Left cardiac atrium (tissue), 4 donors: ENCODE measurements at regions not wholly inside any gene's neighbourhood (a gene's known extent, or its start where the extent isn't known, plus 50 kb on each side); places are given as distances from the start of the nearest gene placed in this dataset.
"Not testable (repeated sequence)": the region's sequence is repeated elsewhere in the genome, so short reads cannot be mapped to it uniquely, and the experiment has no call there.

ENCODE experiments used
- ATAC-seq, 2 donors: fragments of 200-7000 bp; cut with Tn5 transposase; one replicate each; pipeline ENCODE4 v1.9.1; 2020; ENCODE audit warnings: mild to moderate bottlenecking in 2 of 2, moderate library complexity in 2 of 2
- DNase-seq: peaks from one replicate; pipeline ENCODE4 v3.0.0-alpha.2; 2020
- intact Hi-C, 2 donors: fragments of 100-400 bp; cut with DNase I; formaldehyde crosslinking; loops; one replicate each; pipeline versions ENCODE4 v1.14.1 to v1.15.1; 2022 to 2023
- donor health status: DM: no; HTN: yes; CAD: no.
- donor health status: DM: no; HTN: yes; CAD: no; lungs with severe emphysema.
- donor health status: DM: yes; HTN: yes; CAD: no.
- donor health status: Dilated cardiomyopathy.

GRCh38 chr12:92987362-92987761 is 58.3 kb upstream of the EEA1 start:
- intact Hi-C loops: loop anchor here (2.0 to 10.0 kb wide), 4 partner anchors 407 to 1115 kb away; no protein-coding TSS in a partner anchor
- DNase-seq: no peak

GRCh38 chr12:92987846-92988621 is 58.9 kb upstream of the EEA1 start:
- DNase-seq: no peak
- ATAC-seq: peak; percentile 59 to 64
- intact Hi-C loops: loop anchor here (1.0 to 10.0 kb wide), 5 partner anchors 139 to 1114 kb away; no protein-coding TSS in a partner anchor

More at GRCh38 chr12:92987362-92987761, 58.3 kb upstream of the EEA1 start:
- ATAC-seq: peak; percentile 87 to 91

- intact Hi-C loops: loop anchor here (1.0 to 10.0 kb wide), 4 partner anchors 139 to 1114 kb away; no protein-coding TSS in a partner anchor
- DNase-seq (no peak), ATAC-seq (peak in 1 of 2 donors; percentile 14)
These were observed 59.6 kb upstream of the EEA1 start for GRCh38 chr12:92988622-92989130.

DNA sequence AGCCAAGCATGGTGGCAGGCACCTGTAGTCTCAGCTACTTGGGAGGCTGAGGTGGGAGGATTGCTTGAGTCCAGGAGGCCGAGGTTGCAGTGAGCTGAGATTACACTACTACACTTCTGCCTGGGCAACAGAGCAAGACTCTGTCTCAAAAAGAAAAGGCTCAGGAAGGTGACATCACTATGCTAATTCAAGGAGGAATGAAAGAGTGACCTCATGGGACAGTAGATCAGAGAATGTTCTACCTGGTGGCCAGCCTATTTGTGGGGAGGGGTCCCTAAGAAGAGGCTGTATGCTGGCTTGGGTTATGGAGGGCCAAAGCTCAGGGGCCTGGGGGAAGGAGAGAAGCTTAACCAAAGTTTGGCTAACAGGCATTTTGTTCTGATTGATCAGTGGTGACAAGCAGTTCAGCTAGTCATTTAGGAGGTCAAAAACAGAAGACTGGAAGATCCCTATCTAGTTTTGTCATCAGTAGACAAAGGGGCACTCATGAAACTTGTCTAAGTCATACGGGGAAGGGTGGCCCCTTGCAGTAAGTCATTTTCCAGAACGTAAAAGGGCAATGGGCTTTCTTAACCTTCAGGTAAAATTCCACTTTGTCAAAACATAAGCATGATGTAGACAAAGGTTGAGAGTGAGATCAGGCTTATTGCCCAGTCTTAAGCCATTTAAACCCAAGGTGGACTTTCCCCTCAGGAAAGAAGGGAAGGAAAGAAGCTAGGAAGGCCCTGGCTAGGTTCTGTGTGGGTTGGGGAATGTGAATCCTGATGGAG is 60.8 kb upstream of the EEA1 start:
- intact Hi-C loops: loop anchor here (5.0 to 10.0 kb wide), 3 partner anchors 405 to 1112 kb away; no protein-coding TSS in a partner anchor
- no peak for DNase-seq
- ATAC-seq: no peak

GRCh38 chr12:92991134-92991533 is 62.0 kb upstream of the EEA1 start:
- no peak for DNase-seq
- no peak for ATAC-seq
- intact Hi-C loops: no loop called here

- intact Hi-C loops: no loop called here
- DNase-seq (no peak), ATAC-seq (no peak)
These were observed 62.9 kb upstream of the EEA1 start for GRCh38 chr12:92992041-92992440.

DNA sequence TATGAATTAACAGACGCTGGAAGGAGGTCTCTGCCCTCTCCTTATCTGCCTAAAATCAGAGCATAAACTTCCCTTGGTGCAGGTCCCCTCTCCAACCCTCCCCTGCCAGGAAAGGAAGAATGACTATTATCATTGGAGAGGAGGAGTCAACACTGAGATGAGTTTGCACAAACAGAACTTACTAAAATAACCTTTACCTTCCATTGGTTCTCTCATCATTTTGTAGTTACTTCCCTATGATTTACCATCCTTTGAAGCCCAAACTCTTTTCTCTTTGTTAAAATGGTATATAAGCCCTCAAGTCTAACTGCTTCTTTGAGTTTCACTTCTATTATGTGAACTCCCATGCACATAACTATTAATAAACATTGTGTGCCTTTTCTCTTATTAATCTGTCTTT is 64.2 kb upstream of the EEA1 start:
- ATAC-seq (no peak), DNase-seq (no peak)
- intact Hi-C loops: no loop called here

GRCh38 chr12:92995258-92995903 is 66.3 kb upstream of the EEA1 start:
- ATAC-seq: no peak
- intact Hi-C loops: no loop called here
- DNase-seq: no peak

GRCh38 chr12:93000026-93000425 is 70.9 kb upstream of the EEA1 start:
- DNase-seq: no peak
- no peak for ATAC-seq
- intact Hi-C loops: no loop called here

DNA sequence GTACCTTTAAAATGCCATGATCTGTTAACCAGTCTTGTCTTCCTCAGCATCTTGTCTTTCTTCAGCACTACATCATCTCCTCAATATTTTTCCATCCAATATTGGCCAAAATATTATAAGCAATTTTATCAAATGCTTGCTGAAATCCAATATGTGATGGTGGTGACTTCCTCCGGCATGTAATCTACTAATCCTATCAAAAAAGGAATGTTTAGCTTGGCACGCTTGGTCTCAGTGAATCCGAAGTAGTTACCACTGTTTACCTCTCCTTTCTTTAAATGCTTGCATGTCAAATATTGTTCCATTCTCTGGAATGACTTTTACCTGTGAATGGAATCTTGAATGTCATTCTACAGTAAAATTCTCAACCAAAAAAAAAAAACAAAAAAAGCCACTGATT is 72.3 kb upstream of the EEA1 start:
- intact Hi-C loops: no loop called here
- DNase-seq (no peak), ATAC-seq (no peak)

GRCh38 chr12:93002293-93003054 is 73.4 kb upstream of the EEA1 start:
- peak; percentile 46 for DNase-seq
- intact Hi-C loops: no loop called here

DNA sequence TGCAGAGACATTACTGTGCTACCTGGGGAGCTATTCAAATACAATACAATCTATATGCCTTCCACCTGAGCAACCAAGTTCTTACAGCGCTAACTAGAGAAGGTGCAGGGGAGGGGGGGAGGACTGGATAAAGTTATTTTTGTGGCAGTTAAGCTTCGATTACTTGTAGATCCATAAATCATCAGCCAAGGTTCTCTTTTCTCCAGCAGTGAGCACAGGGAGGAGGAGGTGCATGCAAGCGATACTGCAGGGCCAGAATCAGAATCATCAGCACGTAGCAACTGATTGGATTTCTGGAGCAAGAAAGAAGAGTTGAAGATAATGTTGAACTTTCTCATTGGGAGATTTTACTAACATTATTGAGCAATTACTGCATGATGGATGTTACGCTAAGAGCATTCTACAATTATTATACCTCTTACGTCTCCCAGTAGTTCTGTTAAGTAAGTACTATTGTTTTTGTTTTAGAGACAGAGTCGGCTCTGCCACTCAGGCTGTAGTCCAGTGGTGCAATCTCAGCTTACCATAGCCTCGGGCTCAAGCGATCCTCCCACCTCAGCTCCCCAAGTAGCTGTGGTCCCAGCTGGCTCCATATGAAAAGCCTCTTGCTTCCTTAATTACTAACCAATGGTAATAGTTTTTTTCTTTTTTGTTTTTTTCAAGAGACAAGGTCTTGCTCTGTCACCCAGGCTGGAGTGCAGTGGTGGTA is 74.6 kb upstream of the EEA1 start:
- intact Hi-C loops: no loop called here

More at GRCh38 chr12:93002293-93003054, 73.4 kb upstream of the EEA1 start:
- peak; percentile 61 to 81 for ATAC-seq

GRCh38 chr12:93005928-93006392 is 76.9 kb upstream of the EEA1 start:
- intact Hi-C loops: no loop called here
- no peak for ATAC-seq
- DNase-seq: no peak

More for the DNA sequence above, 74.6 kb upstream of the EEA1 start:
- ATAC-seq (no peak), DNase-seq (no peak)

DNA sequence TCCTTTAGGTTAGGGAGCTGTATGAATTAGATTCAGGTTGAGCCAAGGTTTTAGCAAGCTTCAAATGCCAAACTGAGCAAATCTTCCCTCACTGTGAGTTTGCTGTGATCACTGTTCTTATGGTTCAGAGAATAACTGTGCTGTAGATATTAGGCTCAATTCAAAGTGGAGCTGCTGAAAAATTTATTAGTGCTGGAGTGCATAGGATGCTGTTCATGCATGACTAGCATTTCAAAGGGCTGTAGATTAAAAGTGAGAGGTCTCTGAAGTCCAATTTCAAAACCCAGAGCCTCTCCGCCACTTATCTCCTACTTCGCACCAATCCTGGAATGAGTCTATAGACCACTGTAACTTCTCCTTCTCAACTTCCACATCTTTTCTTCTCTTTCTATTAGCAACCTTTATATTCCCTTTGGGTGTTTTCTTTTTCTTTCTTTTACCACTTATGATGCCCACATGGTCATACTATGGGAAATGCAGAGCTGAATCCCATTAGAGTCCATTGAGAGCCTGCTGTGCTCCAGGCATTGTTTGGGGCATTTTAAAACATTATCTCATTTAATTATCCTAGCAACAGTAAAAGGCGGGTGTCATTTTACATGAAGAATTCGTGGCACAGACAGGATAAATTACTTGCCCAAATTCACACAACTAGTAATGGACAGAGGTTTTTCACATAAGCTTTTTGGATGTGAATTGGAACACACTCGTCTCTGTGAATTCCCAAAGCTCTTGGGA is 77.5 kb upstream of the EEA1 start:
- no peak for ATAC-seq
- intact Hi-C loops: no loop called here
- no peak for DNase-seq

DNA sequence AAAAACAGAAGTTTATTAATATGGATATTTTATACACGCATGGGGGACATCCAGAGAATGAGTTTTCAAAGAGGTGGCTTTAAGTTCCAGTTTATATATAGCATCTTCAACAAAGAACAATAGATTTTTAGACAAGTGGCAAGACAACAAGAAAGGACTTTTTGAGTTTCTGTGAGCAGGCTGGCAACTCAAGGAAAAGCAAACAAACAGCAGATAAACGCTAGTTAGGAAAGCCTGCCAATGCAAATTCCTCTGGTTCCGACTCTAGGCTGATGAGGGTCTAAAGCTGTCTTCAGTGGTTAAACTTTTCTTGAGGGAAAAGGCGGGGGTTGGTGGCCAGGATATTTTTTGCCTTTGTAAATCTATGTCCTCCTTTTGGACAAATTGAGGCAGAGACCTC is 78.4 kb upstream of the EEA1 start:
- DNase-seq: no peak

DNA sequence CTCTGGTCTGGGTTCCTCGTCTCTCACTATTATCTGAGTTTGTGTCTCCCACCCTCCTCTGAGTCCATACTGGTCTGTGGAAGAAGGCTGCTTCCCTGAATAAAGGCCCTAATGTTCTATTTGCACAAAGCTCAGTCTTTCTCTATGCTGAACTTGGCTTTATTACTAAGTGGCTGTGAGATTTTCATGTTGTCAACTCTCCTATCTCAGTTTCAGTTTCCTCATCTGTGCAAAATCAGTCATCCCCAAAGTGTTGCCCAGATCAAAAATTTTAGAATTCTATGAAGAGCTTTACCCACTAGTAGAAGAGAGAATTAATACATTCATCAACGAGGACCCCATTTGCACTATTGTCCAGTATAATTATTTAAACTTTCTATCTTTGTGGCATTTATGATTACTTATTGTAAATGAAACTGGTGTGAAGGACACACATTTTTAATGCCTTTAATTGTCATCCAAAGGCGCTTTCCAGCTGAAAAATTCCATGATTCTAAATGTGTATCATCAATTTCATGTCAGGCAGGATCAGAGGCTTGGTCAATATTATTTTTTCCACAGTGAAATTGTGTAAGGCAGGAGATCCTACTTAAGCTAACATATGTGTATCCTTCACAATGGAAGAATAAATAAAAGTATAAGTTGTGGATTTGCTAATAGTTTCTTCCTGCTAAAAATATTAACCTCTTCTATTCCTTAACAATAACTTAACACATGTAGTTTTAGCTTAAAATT is 79.1 kb upstream of the EEA1 start:
- ATAC-seq: no peak
- intact Hi-C loops: no loop called here
- DNase-seq: no peak

More for the DNA sequence above, 78.4 kb upstream of the EEA1 start:
- intact Hi-C loops: no loop called here
- ATAC-seq: no peak

GRCh38 chr12:93008880-93009279 is 79.8 kb upstream of the EEA1 start:
- ATAC-seq, DNase-seq, intact Hi-C loops: not testable (repeated sequence)
